Mucosa of descending colon (tissue), 3 donors: ENCODE measurements at regions not wholly inside any gene's neighbourhood (a gene's known extent, or its start where the extent isn't known, plus 50 kb on each side); places are given as distances from the start of the nearest gene placed in this dataset.

Experiments
- ATAC-seq: fragments of 200-7000 bp; cut with Tn5 transposase; one replicate; pipeline ENCODE4 v1.9.1; 2020; ENCODE audit warnings: mild to moderate bottlenecking, moderate library complexity
- DNase-seq, 3 donors: peaks; one replicate each; pipeline ENCODE4 v3.0.0-alpha.2; 2020
- H3K36me3 ChIP-seq: fragments of 200-600 bp; one replicate; pipeline ENCODE4 v1.8.0; 2021; ENCODE audit warnings: low read depth, mild to moderate bottlenecking
- H3K4me1 ChIP-seq: fragments of 200-600 bp; one replicate; pipeline ENCODE4 v1.8.0; 2021; ENCODE audit warnings: low read depth, mild to moderate bottlenecking
- H3K4me3 ChIP-seq: fragments of 200-600 bp; one replicate; pipeline ENCODE4 v1.8.0; 2021; ENCODE audit warnings: mild to moderate bottlenecking
- H3K9me3 ChIP-seq: fragments of 200-600 bp; one replicate; pipeline ENCODE4 v1.8.0; 2021; ENCODE audit warnings: mild to moderate bottlenecking
- CTCF ChIP-seq: fragments of 200-600 bp; IDR thresholded peaks from one replicate; pipeline ENCODE4 v1.8.0; 2022; ENCODE audit warnings: antibody characterized with exemption, mild to moderate bottlenecking
- intact Hi-C, 2 donors: fragments of 100-400 bp; cut with DNase I in 1 of 2; cut with micrococcal nuclease in 1 of 2; formaldehyde crosslinking; loops; one replicate each; pipeline versions ENCODE4 v1.11.0 to v1.11.1; 2022; cut with DNase I, micrococcal nuclease
- donor health status: DM: no; HTN: no; CAD: no; lungs with moderate emphysema.
- donor health status: DM: no; HTN: no; CAD: no.
- donor health status: DM: no; HTN: yes; CAD: no.

DNA sequence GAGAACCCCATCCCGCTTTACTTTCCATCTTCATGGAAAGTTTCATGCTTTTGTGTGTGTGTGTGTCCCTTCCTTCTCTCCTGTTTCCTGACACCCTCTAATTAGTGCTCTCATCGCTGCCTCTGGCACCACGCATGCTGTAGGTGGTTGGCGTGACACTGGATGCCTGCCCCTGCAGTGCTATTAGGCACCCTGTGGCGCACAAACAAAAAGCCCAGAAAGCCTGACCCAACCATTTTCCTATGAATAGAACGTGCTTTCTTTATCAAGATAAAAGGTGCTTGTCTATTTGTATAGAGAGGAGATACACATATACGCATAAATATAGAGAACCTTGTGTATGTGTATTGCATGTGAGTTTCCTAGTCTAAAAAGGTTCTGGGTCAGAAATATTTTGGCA is 120.8 kb upstream of the CDCA7L start:
- no peaks in the 10 kb centered on the region for H3K4me1 ChIP-seq
- no peak for ATAC-seq
- no peak for DNase-seq
- intact Hi-C loops, result no loop called here
- H3K4me3 ChIP-seq, result no peak overlapping the region
- TF ChIP-seq CTCF, result no peak
- no peaks in the 10 kb centered on the region for H3K36me3 ChIP-seq
- H3K9me3 ChIP-seq, result no peaks in the 10 kb centered on the region

DNA sequence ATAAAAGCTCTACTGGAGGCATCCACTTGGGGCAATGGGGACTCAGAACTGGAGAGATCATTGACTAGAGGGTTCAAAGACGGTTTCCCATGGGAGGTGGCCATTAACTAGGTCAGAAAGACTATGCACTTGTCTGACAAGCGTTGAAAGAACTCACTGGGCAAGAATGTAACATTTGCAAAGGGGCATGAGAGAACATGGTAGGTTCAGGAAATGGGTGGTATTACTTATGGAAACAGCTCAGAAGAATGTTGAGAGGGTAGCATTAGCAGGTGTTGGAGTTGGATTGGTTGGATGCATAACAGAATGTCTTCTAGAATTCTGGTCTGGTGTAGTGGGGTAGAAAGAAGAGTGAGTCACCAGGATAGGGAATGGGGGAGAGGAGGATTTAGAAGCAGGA is 119.1 kb upstream of the CDCA7L start:
- intact Hi-C loops, result no loop called here
- Histone ChIP-seq H3K4me3 (no peak overlapping the region), H3K9me3 (no peaks in the 10 kb centered on the region), H3K36me3 (no peaks in the 10 kb centered on the region), H3K4me1 (no peaks in the 10 kb centered on the region)
- TF ChIP-seq CTCF, result no peak
- ATAC-seq, result no peak
- no peak for DNase-seq

- H3K4me3 ChIP-seq, result no peak overlapping the region
- H3K36me3 ChIP-seq, result no peaks in the 10 kb centered on the region
- no peak for ATAC-seq
- H3K9me3 ChIP-seq, result no peaks in the 10 kb centered on the region
- intact Hi-C loops, result no loop called here
- no peak for DNase-seq
- no peaks in the 10 kb centered on the region for H3K4me1 ChIP-seq
- TF ChIP-seq CTCF, result no peak
Observed at GRCh38 chr7:22061775-22062174, 116.1 kb upstream of the CDCA7L start.

- TF ChIP-seq CTCF, result no peak
- intact Hi-C loops, result no loop called here
- H3K4me1 ChIP-seq, result no peaks in the 10 kb centered on the region
- no peaks in the 10 kb centered on the region for H3K9me3 ChIP-seq
- H3K4me3 ChIP-seq, result no peak overlapping the region
- ATAC-seq (no peak), DNase-seq (no peak)
- H3K36me3 ChIP-seq, result no peaks in the 10 kb centered on the region
Observed at GRCh38 chr7:22060863-22061262, 115.2 kb upstream of the CDCA7L start.

GRCh38 chr7:22060197-22060596 is 114.5 kb upstream of the CDCA7L start:
- H3K9me3 ChIP-seq, result no peaks in the 10 kb centered on the region
- no peak for TF ChIP-seq CTCF

DNA sequence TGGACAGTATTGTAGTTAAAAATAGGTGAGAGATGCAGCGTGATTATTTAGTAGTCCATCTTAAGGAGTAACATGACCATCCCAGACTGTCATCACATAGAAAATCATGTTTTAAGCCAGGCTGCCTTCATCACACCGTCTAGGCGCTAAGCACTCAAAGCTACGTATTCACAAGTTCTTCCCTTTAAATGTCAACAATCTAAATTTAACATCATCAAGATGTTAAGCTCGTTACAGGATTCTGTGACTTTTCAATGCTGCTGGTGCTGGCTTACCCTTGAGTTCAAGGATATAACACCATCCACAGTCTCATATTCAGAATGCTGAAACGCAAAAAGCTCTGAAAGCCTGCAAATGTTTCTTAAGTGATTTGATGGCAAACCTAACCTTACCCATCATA is 109.5 kb upstream of the CDCA7L start:
- no peaks in the 10 kb centered on the region for H3K36me3 ChIP-seq
- intact Hi-C loops, result no loop called here
- TF ChIP-seq CTCF, result no peak
- no peak overlapping the region for H3K4me3 ChIP-seq
- DNase-seq, result no peak
- H3K4me1 ChIP-seq, result no peaks in the 10 kb centered on the region
- no peaks in the 10 kb centered on the region for H3K9me3 ChIP-seq
- no peak for ATAC-seq

More at GRCh38 chr7:22060197-22060596, 114.5 kb upstream of the CDCA7L start:
- DNase-seq, result no peak
- Histone ChIP-seq H3K4me1 (no peaks in the 10 kb centered on the region), H3K4me3 (no peak overlapping the region), H3K36me3 (no peaks in the 10 kb centered on the region)
- no peak for ATAC-seq
- intact Hi-C loops, result no loop called here
